GM20000 (cell line): ENCODE measurements at regions not wholly inside any gene's neighbourhood (a gene's known extent, or its start where the extent isn't known, plus 50 kb on each side); places are given as distances from the start of the nearest gene placed in this dataset.
A peak's percentile ranks its signal among the peaks of the same experiment; 100 is the strongest.

Source experiments
- DNase-seq: peaks from one replicate; pipeline ENCODE4 v3.0.0; 2012; ENCODE audit warnings: low spot score
- CTCF ChIP-seq: IDR thresholded peaks from 2 replicates; pipeline ENCODE4 v1.5.1; 2012; ENCODE audit warnings: mild to moderate bottlenecking, control low read depth; ENCODE audit errors: extremely low read depth, missing control alignments

DNA sequence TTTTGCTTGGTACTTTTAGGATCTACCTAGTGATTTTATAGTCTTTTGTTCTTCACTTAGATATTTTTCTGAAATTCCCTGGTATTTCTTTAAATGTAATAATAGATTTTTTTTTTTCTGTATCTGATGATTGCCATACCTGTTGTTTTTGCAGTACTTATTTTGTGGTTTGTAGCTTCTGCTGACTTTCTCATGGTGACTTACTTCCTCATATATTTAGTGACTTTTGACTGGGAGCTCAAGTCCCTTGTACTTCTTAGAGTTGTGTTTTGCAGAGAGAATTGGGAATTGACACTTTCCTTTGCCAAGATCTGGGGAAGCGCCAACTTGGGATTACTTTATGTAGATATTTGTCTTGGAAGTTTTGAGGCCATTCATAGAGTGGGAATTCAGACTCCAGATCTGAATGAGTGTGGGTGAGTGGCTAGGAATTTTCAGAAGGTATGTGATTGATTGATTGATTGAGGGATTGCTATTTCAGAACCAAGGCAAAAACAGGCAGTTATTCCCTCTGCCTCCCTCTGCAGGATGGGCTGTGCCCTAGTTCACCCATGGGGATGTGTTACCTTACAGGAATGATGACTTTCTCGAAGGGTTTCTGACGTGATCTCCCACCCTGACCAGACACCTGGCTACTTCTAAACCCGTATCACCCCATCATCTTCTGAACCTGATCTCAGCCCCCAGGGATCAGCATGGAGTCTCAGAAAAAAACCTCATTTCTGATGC is 219.5 kb downstream of the URB2 start:
- no peak for TF ChIP-seq CTCF
- DNase-seq: no peak

- DNase-seq: no peak
- no peak for TF ChIP-seq CTCF
These were observed 220.3 kb downstream of the URB2 start for GRCh38 chr1:229846351-229846750.

GRCh38 chr1:229848752-229849677 is 218.0 kb upstream of the GALNT2 start:
- no peak for DNase-seq
- TF ChIP-seq CTCF: peak; percentile 31

- DNase-seq: no peak
- no peak for TF ChIP-seq CTCF
These were observed 215.5 kb upstream of the GALNT2 start for GRCh38 chr1:229851511-229851910.

DNA sequence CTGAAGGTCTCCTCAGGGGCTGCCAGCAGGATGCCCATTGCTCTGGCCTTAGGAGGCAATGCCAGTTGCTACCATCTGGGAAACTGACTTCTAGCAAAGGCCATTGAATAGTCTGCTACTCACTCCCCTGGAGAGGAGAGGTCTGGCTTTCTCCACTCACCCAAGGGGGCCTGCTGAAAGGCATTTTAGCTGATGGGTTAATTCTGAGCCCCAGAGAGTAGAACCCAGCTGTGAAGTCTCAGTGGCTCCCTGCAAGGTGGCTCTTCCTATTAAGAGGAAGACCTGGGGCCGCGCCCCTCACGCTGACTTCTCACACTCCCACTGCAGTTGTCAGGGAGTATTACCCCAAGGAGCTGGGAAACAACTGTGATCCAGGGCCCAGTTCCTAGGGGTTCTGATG is 213.3 kb upstream of the GALNT2 start:
- no peak for DNase-seq
- no peak for TF ChIP-seq CTCF

DNA sequence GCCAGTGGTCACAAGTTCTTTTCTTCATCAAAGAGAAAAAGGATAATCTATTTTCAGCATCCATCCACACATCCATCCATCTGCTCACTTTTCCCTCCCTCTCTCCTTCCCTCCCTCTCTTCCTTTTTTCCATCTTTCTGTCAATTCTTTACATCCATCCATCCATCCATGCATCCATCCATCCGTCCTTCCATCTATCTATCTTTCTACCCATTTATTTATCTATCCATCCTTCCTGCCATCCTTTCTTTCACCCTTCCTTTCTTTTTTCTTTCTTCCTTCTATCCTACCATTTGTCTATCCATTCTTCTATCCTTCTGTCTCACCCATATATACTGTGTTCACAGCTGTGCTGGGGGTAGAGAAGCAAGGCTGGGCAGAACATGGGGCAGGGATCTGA is 212.4 kb upstream of the GALNT2 start:
- DNase-seq: no peak
- no peak for TF ChIP-seq CTCF

DNA sequence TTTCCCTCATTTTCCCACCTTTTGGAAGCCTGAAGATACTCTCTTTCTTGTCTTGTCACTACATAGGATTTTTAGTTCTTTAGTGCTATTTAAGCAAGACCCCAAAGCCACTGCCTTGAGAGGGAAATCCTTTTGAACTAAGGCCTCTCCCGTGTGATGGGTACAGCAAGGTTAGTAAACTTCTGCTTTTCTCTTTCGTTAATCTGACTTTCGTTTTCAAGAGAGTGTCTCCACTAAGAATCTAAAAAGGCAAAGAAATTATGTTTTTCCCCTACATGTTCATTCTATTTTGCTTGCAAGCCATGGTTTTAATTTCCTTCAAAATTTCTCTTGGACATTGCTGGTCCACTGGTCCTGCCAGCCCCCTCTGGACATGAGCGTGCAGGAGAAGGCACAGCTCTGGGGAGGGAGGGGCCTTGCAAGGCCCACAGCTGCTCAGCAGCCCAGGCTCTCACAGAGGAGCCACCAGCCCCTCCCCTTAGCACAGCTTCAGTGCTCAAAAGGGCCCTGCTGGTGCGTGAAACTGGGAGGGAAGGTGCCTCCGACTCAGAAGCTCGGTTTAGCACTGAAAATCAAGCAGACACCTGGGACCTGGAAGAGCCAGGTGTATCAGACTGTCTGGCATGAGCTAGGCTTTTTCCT is 210.9 kb upstream of the GALNT2 start:
- no peak for TF ChIP-seq CTCF
- peak; percentile 80 for DNase-seq
